MCF 10A (cell line): ENCODE measurements at regions not wholly inside any gene's neighbourhood (a gene's known extent, or its start where the extent isn't known, plus 50 kb on each side); places are given as distances from the start of the nearest gene placed in this dataset.

Experiments used
- BruUV-seq: library from RNA; stranded (reverse); fragments of 400-500 nt; replicated peaks from 2 replicates; lab custom pipeline; 2021; lab: Mats Ljungman, UMichigan
- CTCF ChIA-PET: fragments of 300-600 bp; sonication (Branson Sonifier 250); formaldehyde crosslinking; extraction: SDS; loops from one replicate; lab custom pipeline; 2021; ENCODE audit warnings: antibody characterized with exemption, inconsistent platforms; lab: Yijun Ruan, JAX
- POLR2A ChIA-PET: fragments of 300-600, 350-650 bp; sonication (Branson Sonifier 250); formaldehyde crosslinking; extraction: SDS; loops from one replicate; lab custom pipeline; 2020; ENCODE audit warnings: antibody characterized with exemption, inconsistent platforms; lab: Yijun Ruan, JAX
- DNase-seq: peaks from one replicate; pipeline ENCODE4 v3.0.0-alpha.2; 2018; ENCODE audit not compliant: unreplicated experiment
- H3K27ac Mint-ChIP-seq: one replicate; pipeline ENCODE4 v1.8.0; 2022; ENCODE audit warnings: mild to moderate bottlenecking, low read depth, mixed read lengths; ENCODE audit not compliant: unreplicated experiment
- H3K27me3 Mint-ChIP-seq: one replicate; pipeline ENCODE4 v1.8.0; 2022; ENCODE audit warnings: mixed read lengths; ENCODE audit not compliant: insufficient read depth, unreplicated experiment
- H3K36me3 Mint-ChIP-seq: one replicate; pipeline ENCODE4 v1.8.0; 2022; ENCODE audit warnings: mild to moderate bottlenecking, moderate library complexity, mixed read lengths; ENCODE audit not compliant: insufficient read depth, unreplicated experiment
- H3K4me1 Mint-ChIP-seq: one replicate; pipeline ENCODE4 v1.8.0; 2022; ENCODE audit warnings: mixed read lengths; ENCODE audit not compliant: insufficient read depth, unreplicated experiment
- H3K4me3 Mint-ChIP-seq: one replicate; pipeline ENCODE4 v1.8.0; 2022; ENCODE audit warnings: mild to moderate bottlenecking, moderate library complexity, mixed read lengths; ENCODE audit not compliant: unreplicated experiment
- H3K9me3 Mint-ChIP-seq: one replicate; pipeline ENCODE4 v1.8.0; 2022; ENCODE audit warnings: mixed read lengths; ENCODE audit not compliant: unreplicated experiment
- CTCF ChIP-seq: fragments of 200-600 bp; IDR thresholded peaks from one replicate; pipeline ENCODE4 v1.8.0; 2022; ENCODE audit warnings: antibody characterized with exemption, mild to moderate bottlenecking; ENCODE audit not compliant: unreplicated experiment
- intact Hi-C: fragments of 100-400 bp; cut with micrococcal nuclease; formaldehyde crosslinking; loops from 2 replicates; pipeline ENCODE4 v1.14.1; 2022

- POLR2A ChIA-PET, result interaction anchor here (0.6 kb wide), 1 partner anchor 303 kb away, joined by 3 read pairs; no protein-coding TSS in a partner anchor
- Mint-ChIP-seq H3K36me3 (no peaks in the 10 kb centered on the region), H3K27me3 (no peaks in the 10 kb centered on the region), H3K27ac (no peak overlapping the region), H3K4me3 (no peak overlapping the region), H3K4me1 (peaks cover 12% of the 10 kb centered on the region), H3K9me3 (peaks cover 6% of the 10 kb centered on the region)
- BruUV-seq, result no TSS peak
- TF ChIP-seq CTCF, result no peak
- CTCF ChIA-PET, result interaction anchor here (0.6 kb wide), 1 partner anchor 38 kb away, joined by 3 read pairs; no protein-coding TSS in a partner anchor
- intact Hi-C loops, result no loop called here
- DNase-seq, result no peak
Measured at GRCh38 chr2:121004359-121004758, 268.7 kb downstream of the GLI2 start.

DNA sequence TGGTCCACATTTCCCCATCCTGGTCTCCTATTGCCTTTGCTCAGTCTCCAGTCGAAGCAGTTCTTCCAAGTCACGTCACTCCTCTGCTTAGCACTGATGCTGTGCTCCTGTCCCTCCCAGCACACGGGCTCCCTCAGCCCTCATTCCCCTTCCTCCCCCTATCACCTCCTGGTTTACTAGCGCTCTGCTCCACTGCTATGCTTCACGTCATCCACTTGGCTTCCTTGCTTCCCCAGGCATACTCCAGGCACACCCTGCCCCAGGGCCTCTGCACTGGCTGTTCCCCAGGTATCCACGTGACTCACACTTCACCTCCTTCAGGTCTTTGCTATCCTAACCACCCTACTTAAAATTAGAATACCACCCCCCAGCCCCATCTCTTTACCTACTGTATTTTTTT lies 269.3 kb downstream of the GLI2 start:
- POLR2A ChIA-PET, result interaction anchor here (0.6 to 0.7 kb wide), 2 partner anchors 12 to 205 kb away, joined by 3 read pairs; no protein-coding TSS in a partner anchor
- no peaks in the 10 kb centered on the region for H3K27me3 Mint-ChIP-seq
- peaks cover 7% of the 10 kb centered on the region for H3K9me3 Mint-ChIP-seq
- no TSS peak for BruUV-seq
- H3K36me3 Mint-ChIP-seq, result no peaks in the 10 kb centered on the region
- H3K27ac Mint-ChIP-seq, result no peak overlapping the region
- no peak overlapping the region for H3K4me3 Mint-ChIP-seq
- peak; percentile 31 for DNase-seq
- TF ChIP-seq CTCF, result no peak
- H3K4me1 Mint-ChIP-seq, result peaks cover 12% of the 10 kb centered on the region
- intact Hi-C loops, result no loop called here
- CTCF ChIA-PET, result interaction anchor here (0.6 kb wide), 4 partner anchors 21 to 267 kb away, joined by 3 to 4 read pairs (median 3); no protein-coding TSS in a partner anchor

- intact Hi-C loops, result no loop called here
- H3K36me3 Mint-ChIP-seq, result no peaks in the 10 kb centered on the region
- no peak for DNase-seq
- no peak overlapping the region for H3K27ac Mint-ChIP-seq
- peaks cover 12% of the 10 kb centered on the region for H3K4me1 Mint-ChIP-seq
- POLR2A ChIA-PET, result interaction anchor here (0.6 to 0.7 kb wide), 2 partner anchors 12 to 206 kb away, joined by 3 read pairs; no protein-coding TSS in a partner anchor
- TF ChIP-seq CTCF, result no peak
- BruUV-seq, result no TSS peak
- H3K9me3 Mint-ChIP-seq, result peaks cover 9% of the 10 kb centered on the region
- no peak overlapping the region for H3K4me3 Mint-ChIP-seq
- H3K27me3 Mint-ChIP-seq, result no peaks in the 10 kb centered on the region
- CTCF ChIA-PET, result interaction anchor here (0.6 to 1.2 kb wide), 4 partner anchors 20 to 267 kb away, joined by 3 to 4 read pairs (median 3); no protein-coding TSS in a partner anchor
Measured at GRCh38 chr2:121005453-121005852, 269.8 kb downstream of the GLI2 start.

- H3K4me3 Mint-ChIP-seq, result no peak overlapping the region
- H3K36me3 Mint-ChIP-seq, result no peaks in the 10 kb centered on the region
- ChIA-PET CTCF (interaction anchor here (0.5 to 1.2 kb wide), 2 partner anchors 64 to 95 kb away, joined by 3 read pairs; no protein-coding TSS in a partner anchor), POLR2A (interaction anchor here (0.9 kb wide), 1 partner anchor 26 kb away, joined by 3 read pairs; no protein-coding TSS in a partner anchor)
- DNase-seq, result no peak
- BruUV-seq, result no TSS peak
- H3K4me1 Mint-ChIP-seq, result peaks cover 12% of the 10 kb centered on the region
- no peaks in the 10 kb centered on the region for H3K27me3 Mint-ChIP-seq
- peaks cover 18% of the 10 kb centered on the region for H3K9me3 Mint-ChIP-seq
- intact Hi-C loops, result no loop called here
- H3K27ac Mint-ChIP-seq, result no peak overlapping the region
- no peak for TF ChIP-seq CTCF
Measured at GRCh38 chr2:121006743-121007489, 271.2 kb downstream of the GLI2 start.
